ENCODE measurements at regions not wholly inside any gene's neighbourhood (a gene's known extent, or its start where the extent isn't known, plus 50 kb on each side); places are given as distances from the start of the nearest gene placed in this dataset.

DNA sequence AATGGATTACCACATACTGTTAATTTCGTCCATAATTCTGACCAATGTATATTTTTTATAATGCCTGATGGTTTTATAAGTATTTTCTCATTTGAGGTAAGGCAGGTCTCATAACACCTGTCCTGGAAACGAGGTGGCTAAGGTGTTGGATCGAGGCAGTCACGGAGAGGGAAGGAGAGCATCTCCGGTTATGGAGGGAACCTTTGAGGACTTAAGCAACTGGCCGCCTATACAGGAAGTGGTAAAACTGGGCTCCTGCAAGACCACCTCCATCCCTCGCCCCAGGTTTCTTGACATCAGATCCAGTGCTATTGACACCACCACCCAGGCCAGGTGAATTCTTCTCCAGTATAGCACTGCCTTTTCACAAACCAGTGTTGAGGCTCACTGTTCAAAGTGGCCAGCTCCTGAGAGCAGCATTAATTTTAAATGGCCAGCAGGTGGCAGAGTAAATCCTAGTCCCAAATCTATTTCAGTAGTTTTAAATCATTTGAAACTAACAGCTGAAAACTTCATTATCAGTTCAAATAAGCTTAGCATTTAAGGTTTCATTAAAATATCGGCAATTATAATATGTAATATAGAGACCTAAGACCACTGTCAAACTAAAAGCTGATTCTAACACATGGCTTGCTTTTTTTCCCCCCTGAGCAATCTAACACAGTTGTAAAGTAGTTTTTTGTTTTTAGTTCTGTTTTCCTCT, 100.8 kb downstream of the PPM1A start:
- Histone ChIP-seq H3K27me3 (no peaks in the 10 kb centered on the region), H3K4me3 (no peak overlapping the region), H3K9me3 (no peaks in the 10 kb centered on the region), H3K36me3 (no peaks in the 10 kb centered on the region), H3K4me1 (peaks cover 0 to 7% (median 3%) of the 10 kb centered on the region in 4 donors), H3K27ac (no peak overlapping the region)
- 49 to 59% methylated on average over 8 of the region's 8 CpGs for WGBS, 2 donors
- DNase-seq = no peak
- intact Hi-C loops (cut with DNase I) = loop anchor here (2.0 kb wide), 2 partner anchors 213 to 903 kb away; no protein-coding TSS in a partner anchor
- TF ChIP-seq POLR2A (IDR thresholded peaks at IDR 0.05) = no peak
- TF ChIP-seq, protein P1, sequence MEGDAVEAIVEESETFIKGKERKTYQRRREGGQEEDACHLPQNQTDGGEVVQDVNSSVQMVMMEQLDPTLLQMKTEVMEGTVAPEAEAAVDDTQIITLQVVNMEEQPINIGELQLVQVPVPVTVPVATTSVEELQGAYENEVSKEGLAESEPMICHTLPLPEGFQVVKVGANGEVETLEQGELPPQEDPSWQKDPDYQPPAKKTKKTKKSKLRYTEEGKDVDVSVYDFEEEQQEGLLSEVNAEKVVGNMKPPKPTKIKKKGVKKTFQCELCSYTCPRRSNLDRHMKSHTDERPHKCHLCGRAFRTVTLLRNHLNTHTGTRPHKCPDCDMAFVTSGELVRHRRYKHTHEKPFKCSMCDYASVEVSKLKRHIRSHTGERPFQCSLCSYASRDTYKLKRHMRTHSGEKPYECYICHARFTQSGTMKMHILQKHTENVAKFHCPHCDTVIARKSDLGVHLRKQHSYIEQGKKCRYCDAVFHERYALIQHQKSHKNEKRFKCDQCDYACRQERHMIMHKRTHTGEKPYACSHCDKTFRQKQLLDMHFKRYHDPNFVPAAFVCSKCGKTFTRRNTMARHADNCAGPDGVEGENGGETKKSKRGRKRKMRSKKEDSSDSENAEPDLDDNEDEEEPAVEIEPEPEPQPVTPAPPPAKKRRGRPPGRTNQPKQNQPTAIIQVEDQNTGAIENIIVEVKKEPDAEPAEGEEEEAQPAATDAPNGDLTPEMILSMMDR (IDR thresholded peaks at IDR 0.05) = peak; percentile 8 to 71 (median 44)

DNA sequence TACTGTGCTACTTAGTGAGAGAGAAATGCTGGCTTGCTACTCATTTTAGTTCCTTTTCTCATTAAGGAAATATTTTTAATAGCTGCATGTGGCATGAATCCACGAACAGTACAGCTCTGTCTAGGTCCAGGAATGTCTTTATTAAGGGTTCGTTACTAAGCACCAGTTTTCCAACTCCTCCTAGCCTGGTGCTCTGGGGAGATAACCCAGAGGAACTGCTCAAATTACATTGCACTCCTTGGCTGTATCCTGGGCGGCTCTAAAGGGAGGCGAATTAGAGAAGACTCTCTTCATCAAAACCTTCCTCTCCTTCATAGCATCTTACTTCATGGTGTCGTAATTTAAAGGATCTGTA, 101.3 kb downstream of the PPM1A start:
- peaks cover 0 to 7% (median 3%) of the 10 kb centered on the region in 4 donors for H3K4me1 ChIP-seq
- TF ChIP-seq EP300 (IDR thresholded peaks at IDR 0.05) (no peak), POLR2AphosphoS5 (IDR thresholded peaks at IDR 0.05) (no peak), POLR2A (IDR thresholded peaks at IDR 0.05) (no peak)
- TF ChIP-seq, protein P1 (IDR thresholded peaks at IDR 0.05) = no peak
- no peak overlapping the region for H3K4me3 ChIP-seq
- intact Hi-C loops (cut with DNase I) = loop anchor here (2.0 kb wide), 2 partner anchors 212 to 902 kb away; no protein-coding TSS in a partner anchor
- no peak for DNase-seq
- H3K36me3 ChIP-seq = no peaks in the 10 kb centered on the region
- no peaks in the 10 kb centered on the region for H3K27me3 ChIP-seq
- no peaks in the 10 kb centered on the region for H3K9me3 ChIP-seq
- 49 to 68% methylated on average over 5 of the region's 5 CpGs for WGBS, 2 donors
- no peak overlapping the region for H3K27ac ChIP-seq

DNA sequence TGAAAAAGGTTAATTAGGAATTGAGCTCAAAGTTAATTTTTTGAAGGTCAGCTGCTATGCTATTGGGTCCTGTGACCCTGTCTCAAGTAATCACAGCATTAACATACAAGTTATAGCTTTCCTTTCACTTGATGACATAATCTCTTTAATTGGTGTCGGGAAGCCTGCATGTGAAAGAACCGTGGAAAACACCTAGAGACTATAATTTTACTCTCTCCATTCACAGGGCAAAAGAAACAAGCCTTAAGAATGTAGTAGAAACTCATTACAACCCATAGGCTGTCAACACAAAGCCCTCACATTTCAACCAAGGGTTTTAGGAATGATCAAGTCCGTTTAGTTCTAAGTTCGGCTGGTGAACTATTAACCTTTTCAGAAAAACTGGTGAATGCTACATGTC, 104.4 kb downstream of the PPM1A start:
- H3K9me3 ChIP-seq = no peaks in the 10 kb centered on the region
- no peak overlapping the region for H3K4me3 ChIP-seq
- TF ChIP-seq POLR2A (IDR thresholded peaks at IDR 0.05) (no peak), POLR2AphosphoS5 (IDR thresholded peaks at IDR 0.05) (no peak), EP300 (IDR thresholded peaks at IDR 0.05) (no peak)
- TF ChIP-seq, protein P1 (IDR thresholded peaks at IDR 0.05) = no peak
- no peaks in the 10 kb centered on the region for H3K36me3 ChIP-seq
- no peak for DNase-seq
- no peak overlapping the region for H3K27ac ChIP-seq
- WGBS, 2 donors = 78 to 82% methylated on average over 4 of the region's 4 CpGs
- intact Hi-C loops (cut with DNase I) = no loop called here
- H3K4me1 ChIP-seq = peaks cover 0 to 7% (median 3%) of the 10 kb centered on the region in 4 donors
- H3K27me3 ChIP-seq = no peaks in the 10 kb centered on the region

DNA sequence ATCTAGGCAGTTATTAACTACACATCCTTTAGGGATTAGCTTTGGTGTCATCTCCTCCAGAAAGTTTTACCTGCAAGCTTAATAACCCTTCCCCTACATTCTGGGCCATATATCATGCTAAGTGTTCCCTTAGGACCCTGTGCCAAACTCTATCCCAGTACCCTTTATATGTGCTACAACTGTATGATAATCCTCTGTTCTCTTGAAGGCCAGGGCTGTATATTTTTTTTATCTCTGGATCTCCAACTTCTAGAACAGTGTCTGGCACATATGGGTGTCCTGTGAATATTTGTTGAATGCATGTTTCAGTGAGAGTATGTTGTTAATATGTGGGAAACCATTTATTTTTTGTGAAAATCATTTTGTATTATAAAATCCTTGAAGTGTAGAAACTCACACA, 106.7 kb downstream of the PPM1A start:
- Histone ChIP-seq H3K4me1 (no peaks in the 10 kb centered on the region), H3K27me3 (no peaks in the 10 kb centered on the region), H3K27ac (no peak overlapping the region), H3K36me3 (no peaks in the 10 kb centered on the region), H3K9me3 (no peaks in the 10 kb centered on the region), H3K4me3 (no peak overlapping the region)
- TF ChIP-seq, protein P1 (IDR thresholded peaks at IDR 0.05) = no peak
- TF ChIP-seq POLR2AphosphoS5 (IDR thresholded peaks at IDR 0.05) (no peak), POLR2A (IDR thresholded peaks at IDR 0.05) (no peak), EP300 (IDR thresholded peaks at IDR 0.05) (no peak)
- intact Hi-C loops (cut with DNase I) = no loop called here
- DNase-seq = no peak

DNA sequence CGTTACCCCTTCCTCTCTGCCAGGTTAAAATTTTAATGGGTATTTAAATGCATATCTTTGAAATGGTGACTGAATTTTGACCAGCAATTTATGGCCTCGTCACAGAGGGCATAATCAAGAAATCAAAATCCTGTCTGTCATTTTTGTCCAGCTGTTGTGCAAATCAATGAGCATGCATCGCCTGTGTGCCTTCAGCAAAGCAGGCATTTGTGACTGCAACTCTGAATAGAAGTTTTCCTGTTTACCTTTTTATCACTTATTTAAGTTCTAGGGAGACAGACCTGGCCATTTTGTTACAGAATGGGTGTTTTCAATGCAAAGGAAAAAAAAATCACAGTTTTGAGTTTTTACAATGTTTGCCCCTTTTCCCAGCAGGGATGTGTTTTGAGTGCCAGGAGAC, 107.4 kb downstream of the PPM1A start:
- H3K9me3 ChIP-seq = no peaks in the 10 kb centered on the region
- no peak for DNase-seq
- 73 to 79% methylated on average over 3 of the region's 3 CpGs for WGBS, 2 donors
- no peaks in the 10 kb centered on the region for H3K36me3 ChIP-seq
- H3K4me3 ChIP-seq = no peak overlapping the region
- H3K27ac ChIP-seq = no peak overlapping the region
- TF ChIP-seq EP300 (IDR thresholded peaks at IDR 0.05) (no peak), POLR2A (IDR thresholded peaks at IDR 0.05) (no peak)
- TF ChIP-seq, protein P1 (IDR thresholded peaks at IDR 0.05) = no peak
- intact Hi-C loops (cut with DNase I) = no loop called here
- H3K27me3 ChIP-seq = no peaks in the 10 kb centered on the region
- no peaks in the 10 kb centered on the region for H3K4me1 ChIP-seq

Data from sigmoid colon (tissue), 6 donors.